Testis (tissue), 2 donors: ENCODE measurements at regions not wholly inside any gene's neighbourhood (a gene's known extent, or its start where the extent isn't known, plus 50 kb on each side); places are given as distances from the start of the nearest gene placed in this dataset.

Experiments
- DNase-seq: peaks from one replicate; pipeline ENCODE4 v3.0.0-alpha.2; 2019
- H3K27ac ChIP-seq, 2 donors: fragments of 200-600 bp; sonication (generic); one replicate each; pipeline ENCODE4 v1.5.1; 2019
- H3K27me3 ChIP-seq: fragments of 200-600 bp; sonication (generic); one replicate; pipeline ENCODE4 v1.5.1; 2019
- H3K36me3 ChIP-seq: fragments of 200-600 bp; sonication (generic); one replicate; pipeline ENCODE4 v1.5.1; 2017; ENCODE audit warnings: low read depth; ENCODE audit errors: missing control alignments
- H3K4me1 ChIP-seq: fragments of 200-600 bp; sonication (generic); one replicate; pipeline ENCODE4 v1.5.1; 2019
- H3K4me3 ChIP-seq, 2 donors: fragments of 200-600 bp; sonication (generic); one replicate each; pipeline ENCODE4 v1.5.1; 2017 to 2019
- H3K9me3 ChIP-seq: fragments of 200-600 bp; sonication (generic); one replicate; pipeline ENCODE4 v1.5.1; 2017
- CTCF ChIP-seq, 3 experiments: fragments of 450-650 bp in 2 of 3; fragments of 200-600 bp in 1 of 3; sonication (generic) in 1 of 3; IDR thresholded peaks; one replicate each; pipeline ENCODE4 v1.5.1; 2016 to 2019; ENCODE audit warnings: antibody characterized with exemption in 3 of 3, mild to moderate bottlenecking in 2 of 3, moderate library complexity in 1 of 3
- POLR2A ChIP-seq: fragments of 450-650 bp; IDR thresholded peaks from one replicate; pipeline ENCODE4 v1.6.1; 2017; ENCODE audit warnings: antibody characterized with exemption, mild to moderate bottlenecking, moderate library complexity
- WGBS, 2 donors: methylation state at CpG; one replicate each; pipeline ENCODE4 v1.1.5; 2018; 5-methylcytosine and 5-hydroxymethylcytosine counted together
- intact Hi-C: fragments of 100-400 bp; cut with DNase I; formaldehyde crosslinking; loops from one replicate; pipeline ENCODE4 v1.15.1; 2023; ENCODE audit warnings: low total_unique reads

- 53 to 84% methylated on average over 4 of the region's 4 CpGs for WGBS, 2 donors
- Histone ChIP-seq H3K9me3 (no peaks in the 10 kb centered on the region), H3K27ac (no peak overlapping the region), H3K36me3 (no peaks in the 10 kb centered on the region), H3K4me3 (no peak overlapping the region), H3K4me1 (no peaks in the 10 kb centered on the region), H3K27me3 (no peaks in the 10 kb centered on the region)
- intact Hi-C loops, result no loop called here
- DNase-seq, result no peak
- TF ChIP-seq CTCF (IDR thresholded peaks at IDR 0.05) (no peak), POLR2A (no peak)
Observed at GRCh38 chr14:101231828-101232227, 328.3 kb upstream of the RTL1 start.

- Histone ChIP-seq H3K27me3 (no peaks in the 10 kb centered on the region), H3K4me1 (no peaks in the 10 kb centered on the region), H3K4me3 (no peak overlapping the region), H3K9me3 (no peaks in the 10 kb centered on the region), H3K27ac (no peak overlapping the region), H3K36me3 (no peaks in the 10 kb centered on the region)
- no peak for DNase-seq
- intact Hi-C loops, result no loop called here
- WGBS, 2 donors, result 89 to 91% methylated on average over 20 to 21 of the region's 21 CpGs
- TF ChIP-seq POLR2A (no peak), CTCF (IDR thresholded peaks at IDR 0.05) (no peak)
Observed at GRCh38 chr14:101232340-101233020, 328.8 kb upstream of the DIO3 start.

- Histone ChIP-seq H3K27ac (no peak overlapping the region), H3K9me3 (no peaks in the 10 kb centered on the region), H3K36me3 (no peaks in the 10 kb centered on the region), H3K27me3 (no peaks in the 10 kb centered on the region), H3K4me1 (no peaks in the 10 kb centered on the region), H3K4me3 (no peak overlapping the region)
- WGBS, 2 donors, result 75 to 76% methylated on average over 10 to 15 of the region's 15 CpGs
- intact Hi-C loops, result no loop called here
- no peak for DNase-seq
- TF ChIP-seq CTCF (IDR thresholded peaks at IDR 0.05) (no peak), POLR2A (no peak)
Observed at GRCh38 chr14:101233021-101233366, 328.3 kb upstream of the DIO3 start.

- intact Hi-C loops, result no loop called here
- DNase-seq, result no peak
- no peak overlapping the region for H3K27ac ChIP-seq
Observed at GRCh38 chr14:101233391-101233790, 327.9 kb upstream of the DIO3 start.

More at GRCh38 chr14:101233391-101233790, 327.9 kb upstream of the DIO3 start:
- WGBS, 2 donors, result 82 to 87% methylated on average over 12 of the region's 12 CpGs
- Histone ChIP-seq H3K27me3 (no peaks in the 10 kb centered on the region), H3K4me1 (no peaks in the 10 kb centered on the region), H3K9me3 (no peaks in the 10 kb centered on the region), H3K36me3 (no peaks in the 10 kb centered on the region), H3K4me3 (no peak overlapping the region)
- TF ChIP-seq CTCF (IDR thresholded peaks at IDR 0.05) (no peak), POLR2A (no peak)
